Neural cell (in vitro differentiated cells): ENCODE measurements at regions not wholly inside any gene's neighbourhood (a gene's known extent, or its start where the extent isn't known, plus 50 kb on each side); places are given as distances from the start of the nearest gene placed in this dataset.
"Not testable (repeated sequence)": the region's sequence is repeated elsewhere in the genome, so short reads cannot be mapped to it uniquely, and the experiment has no call there.

Source experiments
- H2AFZ ChIP-seq: fragments of 200-600, 300-800 bp; sonication (generic), shearing (Covaris generic); 2 replicates; pipeline ENCODE4 v1.6.0; 2014; ENCODE audit warnings: low read depth, mild to moderate bottlenecking, antibody characterized with exemption, low read length, moderate library complexity
- H3F3A ChIP-seq: fragments of 200-600 bp; shearing (Covaris generic); 2 replicates; pipeline ENCODE4 v1.6.1; 2016; ENCODE audit warnings: mild to moderate bottlenecking, moderate library complexity, mixed read lengths, antibody characterized with exemption, low read length; ENCODE audit not compliant: insufficient read depth, poor library complexity, severe bottlenecking
- H3K27ac ChIP-seq: fragments of 200-600, 300-800 bp; sonication (generic), shearing (Covaris generic); 2 replicates; pipeline ENCODE4 v1.5.1; 2014; ENCODE audit warnings: mild to moderate bottlenecking, low read length, moderate library complexity
- H3K27me3 ChIP-seq: fragments of 300-800, 200-600 bp; sonication (generic), shearing (Covaris generic); 2 replicates; pipeline ENCODE4 v1.6.0; 2014; ENCODE audit warnings: mild to moderate bottlenecking, low read depth, low read length, moderate library complexity; ENCODE audit not compliant: insufficient read depth
- H3K36me3 ChIP-seq: fragments of 300-800, 200-600 bp; sonication (generic), shearing (Covaris generic); 2 replicates; pipeline ENCODE4 v1.5.1; 2014; ENCODE audit warnings: mild to moderate bottlenecking, antibody characterized with exemption, low read length, moderate library complexity; ENCODE audit not compliant: insufficient read depth
- H3K4me2 ChIP-seq: fragments of 300-800, 200-600 bp; sonication (generic), shearing (Covaris generic); 2 replicates; pipeline ENCODE4 v1.6.0; 2014; ENCODE audit warnings: mild to moderate bottlenecking, low read length
- H3K4me3 ChIP-seq: fragments of 300-800, 200-600 bp; sonication (generic), shearing (Covaris generic); 2 replicates; pipeline ENCODE4 v1.5.1; 2014; ENCODE audit warnings: mild to moderate bottlenecking, low read length, moderate library complexity
- H3K79me2 ChIP-seq: fragments of 200-600 bp; shearing (Covaris generic); replicated peaks from 2 replicates; pipeline ENCODE4 v1.6.0; 2014; ENCODE audit warnings: mild to moderate bottlenecking, low read length, moderate library complexity; ENCODE audit not compliant: insufficient read depth
- H3K9ac ChIP-seq: fragments of 300-800, 200-600 bp; sonication (generic), shearing (Covaris generic); 2 replicates; pipeline ENCODE4 v1.6.1; 2016; ENCODE audit warnings: mild to moderate bottlenecking, low read length, mixed read lengths
- H3K9me2 ChIP-seq: fragments of 200-600 bp; shearing (Covaris generic); 2 replicates; pipeline ENCODE4 v1.6.1; 2016; ENCODE audit warnings: mild to moderate bottlenecking, low read length, mixed read lengths; ENCODE audit not compliant: insufficient read depth
- H3K9me3 ChIP-seq: fragments of 200-600, 300-800 bp; sonication (generic), shearing (Covaris generic); 2 replicates; pipeline ENCODE4 v1.6.1; 2016; ENCODE audit warnings: mild to moderate bottlenecking, mixed run types, low read length, moderate library complexity, mixed read lengths
- H4K20me1 ChIP-seq: fragments of 200-600 bp; shearing (Covaris generic); 2 replicates; pipeline ENCODE4 v1.6.1; 2016; ENCODE audit warnings: mild to moderate bottlenecking, mixed run types; ENCODE audit not compliant: insufficient read depth
- EP300 ChIP-seq: fragments of 450-650 bp; conservative IDR thresholded peaks from 2 replicates; pipeline ENCODE4 v1.6.1; 2014; ENCODE audit warnings: antibody characterized with exemption, mild to moderate bottlenecking, moderate library complexity; ENCODE audit not compliant: poor library complexity, severe bottlenecking
- EZH2 ChIP-seq: fragments of 200-600, 300-800 bp; shearing (Covaris generic), sonication (generic); IDR thresholded peaks from 2 replicates; pipeline ENCODE4 v1.6.1; 2014; ENCODE audit warnings: antibody characterized with exemption, low read length, borderline replicate concordance, mild to moderate bottlenecking; ENCODE audit not compliant: insufficient read depth, poor library complexity, severe bottlenecking
- MXI1 ChIP-seq: fragments of 450-650 bp; conservative IDR thresholded peaks from 2 replicates; pipeline ENCODE4 v1.6.1; 2014; ENCODE audit warnings: antibody characterized with exemption, mild to moderate bottlenecking; ENCODE audit not compliant: poor library complexity, severe bottlenecking
- POLR2AphosphoS5 ChIP-seq: IDR thresholded peaks from 2 replicates; pipeline ENCODE4 v1.6.1; 2012
- RAD21 ChIP-seq: fragments of 450-650 bp; conservative IDR thresholded peaks from 2 replicates; pipeline ENCODE4 v1.6.1; 2014; ENCODE audit warnings: antibody characterized with exemption, mild to moderate bottlenecking, moderate library complexity
- SMC3 ChIP-seq: fragments of 450-650 bp; conservative IDR thresholded peaks from 2 replicates; pipeline ENCODE4 v1.6.1; 2014; ENCODE audit warnings: antibody characterized with exemption, mild to moderate bottlenecking, moderate library complexity; ENCODE audit not compliant: poor library complexity
- TAF1 ChIP-seq: IDR thresholded peaks from 2 replicates; pipeline ENCODE4 v1.6.1; 2012; ENCODE audit warnings: low read depth
- TF ChIP-seq, protein P1 (sequence below): IDR thresholded peaks from 2 replicates; pipeline ENCODE4 v1.6.1; 2012; ENCODE audit warnings: borderline replicate concordance
- TF ChIP-seq, protein P2 (sequence below): fragments of 450-650 bp; IDR thresholded peaks from 2 replicates; pipeline ENCODE4 v1.5.1; 2014; ENCODE audit warnings: antibody characterized with exemption, mild to moderate bottlenecking, moderate library complexity; ENCODE audit not compliant: poor library complexity, severe bottlenecking

GRCh38 chr1:88612773-88613172 is 71.3 kb upstream of the PKN2 start:
- H3K4me3 ChIP-seq = no peak overlapping the region
- H3F3A ChIP-seq = no peaks in the 10 kb centered on the region
- H4K20me1 ChIP-seq = no peaks in the 10 kb centered on the region
- no peaks in the 10 kb centered on the region for H3K9me2 ChIP-seq
- H3K36me3 ChIP-seq = no peaks in the 10 kb centered on the region
- H2AFZ ChIP-seq = no peak overlapping the region
- no peak overlapping the region for H3K9ac ChIP-seq
- TF ChIP-seq MXI1 (no peak), EZH2 (no peak), EP300 (no peak), TAF1 (no peak), POLR2AphosphoS5 (no peak), RAD21 (no peak), SMC3 (no peak)
- TF ChIP-seq, protein P1, sequence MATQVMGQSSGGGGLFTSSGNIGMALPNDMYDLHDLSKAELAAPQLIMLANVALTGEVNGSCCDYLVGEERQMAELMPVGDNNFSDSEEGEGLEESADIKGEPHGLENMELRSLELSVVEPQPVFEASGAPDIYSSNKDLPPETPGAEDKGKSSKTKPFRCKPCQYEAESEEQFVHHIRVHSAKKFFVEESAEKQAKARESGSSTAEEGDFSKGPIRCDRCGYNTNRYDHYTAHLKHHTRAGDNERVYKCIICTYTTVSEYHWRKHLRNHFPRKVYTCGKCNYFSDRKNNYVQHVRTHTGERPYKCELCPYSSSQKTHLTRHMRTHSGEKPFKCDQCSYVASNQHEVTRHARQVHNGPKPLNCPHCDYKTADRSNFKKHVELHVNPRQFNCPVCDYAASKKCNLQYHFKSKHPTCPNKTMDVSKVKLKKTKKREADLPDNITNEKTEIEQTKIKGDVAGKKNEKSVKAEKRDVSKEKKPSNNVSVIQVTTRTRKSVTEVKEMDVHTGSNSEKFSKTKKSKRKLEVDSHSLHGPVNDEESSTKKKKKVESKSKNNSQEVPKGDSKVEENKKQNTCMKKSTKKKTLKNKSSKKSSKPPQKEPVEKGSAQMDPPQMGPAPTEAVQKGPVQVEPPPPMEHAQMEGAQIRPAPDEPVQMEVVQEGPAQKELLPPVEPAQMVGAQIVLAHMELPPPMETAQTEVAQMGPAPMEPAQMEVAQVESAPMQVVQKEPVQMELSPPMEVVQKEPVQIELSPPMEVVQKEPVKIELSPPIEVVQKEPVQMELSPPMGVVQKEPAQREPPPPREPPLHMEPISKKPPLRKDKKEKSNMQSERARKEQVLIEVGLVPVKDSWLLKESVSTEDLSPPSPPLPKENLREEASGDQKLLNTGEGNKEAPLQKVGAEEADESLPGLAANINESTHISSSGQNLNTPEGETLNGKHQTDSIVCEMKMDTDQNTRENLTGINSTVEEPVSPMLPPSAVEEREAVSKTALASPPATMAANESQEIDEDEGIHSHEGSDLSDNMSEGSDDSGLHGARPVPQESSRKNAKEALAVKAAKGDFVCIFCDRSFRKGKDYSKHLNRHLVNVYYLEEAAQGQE = no peak
- TF ChIP-seq, protein P2, sequence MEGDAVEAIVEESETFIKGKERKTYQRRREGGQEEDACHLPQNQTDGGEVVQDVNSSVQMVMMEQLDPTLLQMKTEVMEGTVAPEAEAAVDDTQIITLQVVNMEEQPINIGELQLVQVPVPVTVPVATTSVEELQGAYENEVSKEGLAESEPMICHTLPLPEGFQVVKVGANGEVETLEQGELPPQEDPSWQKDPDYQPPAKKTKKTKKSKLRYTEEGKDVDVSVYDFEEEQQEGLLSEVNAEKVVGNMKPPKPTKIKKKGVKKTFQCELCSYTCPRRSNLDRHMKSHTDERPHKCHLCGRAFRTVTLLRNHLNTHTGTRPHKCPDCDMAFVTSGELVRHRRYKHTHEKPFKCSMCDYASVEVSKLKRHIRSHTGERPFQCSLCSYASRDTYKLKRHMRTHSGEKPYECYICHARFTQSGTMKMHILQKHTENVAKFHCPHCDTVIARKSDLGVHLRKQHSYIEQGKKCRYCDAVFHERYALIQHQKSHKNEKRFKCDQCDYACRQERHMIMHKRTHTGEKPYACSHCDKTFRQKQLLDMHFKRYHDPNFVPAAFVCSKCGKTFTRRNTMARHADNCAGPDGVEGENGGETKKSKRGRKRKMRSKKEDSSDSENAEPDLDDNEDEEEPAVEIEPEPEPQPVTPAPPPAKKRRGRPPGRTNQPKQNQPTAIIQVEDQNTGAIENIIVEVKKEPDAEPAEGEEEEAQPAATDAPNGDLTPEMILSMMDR = no peak
- no peak overlapping the region for H3K27ac ChIP-seq
- H3K9me3 ChIP-seq = no peaks in the 10 kb centered on the region
- H3K4me2 ChIP-seq = no peak overlapping the region
- H3K79me2 ChIP-seq = no peaks in the 10 kb centered on the region
- no peaks in the 10 kb centered on the region for H3K27me3 ChIP-seq

DNA sequence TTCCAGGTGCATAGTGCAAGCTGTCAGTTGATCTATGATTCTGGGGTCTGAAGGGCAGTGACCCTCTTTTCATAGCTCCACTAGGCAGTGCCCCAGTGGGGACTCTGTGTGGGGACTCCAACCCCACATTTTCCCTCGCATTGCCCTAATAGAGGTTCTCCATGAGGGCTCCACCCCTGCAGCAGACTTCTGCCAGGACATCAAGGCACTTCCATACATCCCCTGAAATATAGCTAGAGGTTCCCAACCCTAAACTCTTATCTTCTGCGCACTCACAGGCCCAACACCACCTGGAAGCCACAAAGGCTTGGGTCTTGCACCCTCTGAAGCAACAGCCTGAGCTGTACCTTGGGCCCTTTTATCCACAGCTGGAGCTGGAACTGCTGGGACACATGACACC is 65.7 kb upstream of the PKN2 start:
- no peak overlapping the region for H3K4me3 ChIP-seq
- H3K9me2 ChIP-seq = no peaks in the 10 kb centered on the region
- no peak overlapping the region for H3K27ac ChIP-seq
- H3K36me3 ChIP-seq = no peaks in the 10 kb centered on the region
- no peak overlapping the region for H3K4me2 ChIP-seq
- H3K9me3 ChIP-seq = no peaks in the 10 kb centered on the region
- H3K9ac ChIP-seq = no peak overlapping the region
- H3K79me2 ChIP-seq = no peaks in the 10 kb centered on the region
- TF ChIP-seq MXI1 (no peak), EP300 (no peak), RAD21 (no peak), TAF1 (no peak), EZH2 (no peak), SMC3 (no peak), POLR2AphosphoS5 (no peak)
- TF ChIP-seq, protein P1 = no peak
- TF ChIP-seq, protein P2 = no peak
- H3K27me3 ChIP-seq = no peaks in the 10 kb centered on the region
- H4K20me1 ChIP-seq = no peaks in the 10 kb centered on the region
- H2AFZ ChIP-seq = no peak overlapping the region
- no peaks in the 10 kb centered on the region for H3F3A ChIP-seq

DNA sequence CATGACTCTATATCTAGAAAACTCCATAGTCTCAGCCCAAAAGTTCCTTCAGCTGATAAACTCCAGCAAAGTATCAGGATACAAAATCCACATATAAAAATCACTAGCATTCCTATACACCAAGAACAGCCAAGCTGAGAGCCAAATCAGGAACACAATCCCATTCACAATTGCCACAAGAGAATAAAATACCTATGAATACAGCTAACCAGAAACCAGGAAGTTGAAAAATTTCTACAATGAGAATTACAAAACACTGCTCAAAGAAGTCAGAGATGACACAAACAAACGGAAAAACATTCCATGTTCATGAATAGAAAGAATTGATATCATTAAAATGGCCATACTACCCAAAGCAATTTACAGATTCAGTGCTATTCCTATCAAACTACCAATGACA is 61.0 kb upstream of the PKN2 start:
- H3K36me3 ChIP-seq, H3K79me2 ChIP-seq, H3K9me3 ChIP-seq, H3K27me3 ChIP-seq, H3K9me2 ChIP-seq, H3K27ac ChIP-seq, H4K20me1 ChIP-seq, H3K4me3 ChIP-seq, H2AFZ ChIP-seq, H3F3A ChIP-seq, H3K4me2 ChIP-seq, H3K9ac ChIP-seq: not testable (repeated sequence)
